ENCODE measurements at regions not wholly inside any gene's neighbourhood (a gene's known extent, or its start where the extent isn't known, plus 50 kb on each side); places are given as distances from the start of the nearest gene placed in this dataset.
A peak's percentile ranks its signal among the peaks of the same experiment; 100 is the strongest.

DNA sequence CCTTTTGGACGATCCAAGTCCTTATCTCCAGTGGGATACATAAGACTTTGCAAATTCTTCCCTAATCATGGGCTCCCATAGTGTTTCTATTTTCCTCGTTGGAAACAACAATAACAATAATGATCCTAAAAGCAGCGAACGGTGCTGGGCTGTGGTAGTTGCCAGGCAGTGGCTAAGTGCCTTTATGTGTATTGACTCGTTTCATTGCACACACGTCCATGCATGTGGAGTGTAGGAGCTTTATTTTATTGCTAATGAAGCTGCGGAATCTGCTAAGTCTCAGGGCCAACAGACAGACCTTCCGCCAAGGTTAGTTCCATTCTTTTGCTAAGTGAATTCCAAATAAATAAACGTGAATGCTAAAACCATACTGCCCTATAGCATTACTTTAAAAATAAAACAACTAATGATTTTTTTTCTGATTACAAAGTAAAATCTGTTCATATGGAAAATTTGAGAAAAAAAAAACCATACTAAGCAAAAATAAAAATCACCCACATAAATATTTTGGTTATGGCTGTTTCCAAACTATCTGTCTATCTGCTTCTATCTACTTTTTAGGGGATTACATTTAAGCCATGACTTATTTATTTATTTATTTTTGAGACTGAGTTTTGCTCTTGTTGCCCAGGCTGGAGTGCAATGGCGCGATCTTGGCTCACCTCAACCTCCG lies 297.9 kb downstream of the BMP7 start:
- H3K27me3 ChIP-seq = peaks cover 14% of the 10 kb centered on the region
- H3K9me3 ChIP-seq = no peaks in the 10 kb centered on the region
- no peak overlapping the region for H3K4me3 ChIP-seq
- DNase-seq = no peak
- in situ Hi-C loops (cut with MboI; ENCODE audit: low pct_ligation_motif_present in 1 of 4, low pct_unique_long_range_greater_than_20kb in 1 of 4, low sequenced_read_pairs in 3 of 4) (loop anchor here in 1 of 4 donors (10.0 kb wide), 1 partner anchor 414 kb away; no protein-coding TSS in a partner anchor), intact Hi-C loops (cut with DNase I; ENCODE audit: low total_unique reads) (no loop called here)
- 52 to 62% methylated on average over 9 to 12 of the region's 12 CpGs for WGBS, 2 donors (ENCODE audit: low coverage in 1 of 2)
- H3K27ac ChIP-seq = no peak overlapping the region
- H3K36me3 ChIP-seq = no peaks in the 10 kb centered on the region
- TF ChIP-seq, protein P1, sequence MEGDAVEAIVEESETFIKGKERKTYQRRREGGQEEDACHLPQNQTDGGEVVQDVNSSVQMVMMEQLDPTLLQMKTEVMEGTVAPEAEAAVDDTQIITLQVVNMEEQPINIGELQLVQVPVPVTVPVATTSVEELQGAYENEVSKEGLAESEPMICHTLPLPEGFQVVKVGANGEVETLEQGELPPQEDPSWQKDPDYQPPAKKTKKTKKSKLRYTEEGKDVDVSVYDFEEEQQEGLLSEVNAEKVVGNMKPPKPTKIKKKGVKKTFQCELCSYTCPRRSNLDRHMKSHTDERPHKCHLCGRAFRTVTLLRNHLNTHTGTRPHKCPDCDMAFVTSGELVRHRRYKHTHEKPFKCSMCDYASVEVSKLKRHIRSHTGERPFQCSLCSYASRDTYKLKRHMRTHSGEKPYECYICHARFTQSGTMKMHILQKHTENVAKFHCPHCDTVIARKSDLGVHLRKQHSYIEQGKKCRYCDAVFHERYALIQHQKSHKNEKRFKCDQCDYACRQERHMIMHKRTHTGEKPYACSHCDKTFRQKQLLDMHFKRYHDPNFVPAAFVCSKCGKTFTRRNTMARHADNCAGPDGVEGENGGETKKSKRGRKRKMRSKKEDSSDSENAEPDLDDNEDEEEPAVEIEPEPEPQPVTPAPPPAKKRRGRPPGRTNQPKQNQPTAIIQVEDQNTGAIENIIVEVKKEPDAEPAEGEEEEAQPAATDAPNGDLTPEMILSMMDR (IDR thresholded peaks at IDR 0.05) = no peak
- no peak for TF ChIP-seq EP300 (IDR thresholded peaks at IDR 0.05; ENCODE audit: low read depth)
- TF ChIP-seq POLR2A (IDR thresholded peaks at IDR 0.05) = no peak
- no peak for TF ChIP-seq POLR2AphosphoS5 (IDR thresholded peaks at IDR 0.05)
- no peaks in the 10 kb centered on the region for H3K4me1 ChIP-seq

DNA sequence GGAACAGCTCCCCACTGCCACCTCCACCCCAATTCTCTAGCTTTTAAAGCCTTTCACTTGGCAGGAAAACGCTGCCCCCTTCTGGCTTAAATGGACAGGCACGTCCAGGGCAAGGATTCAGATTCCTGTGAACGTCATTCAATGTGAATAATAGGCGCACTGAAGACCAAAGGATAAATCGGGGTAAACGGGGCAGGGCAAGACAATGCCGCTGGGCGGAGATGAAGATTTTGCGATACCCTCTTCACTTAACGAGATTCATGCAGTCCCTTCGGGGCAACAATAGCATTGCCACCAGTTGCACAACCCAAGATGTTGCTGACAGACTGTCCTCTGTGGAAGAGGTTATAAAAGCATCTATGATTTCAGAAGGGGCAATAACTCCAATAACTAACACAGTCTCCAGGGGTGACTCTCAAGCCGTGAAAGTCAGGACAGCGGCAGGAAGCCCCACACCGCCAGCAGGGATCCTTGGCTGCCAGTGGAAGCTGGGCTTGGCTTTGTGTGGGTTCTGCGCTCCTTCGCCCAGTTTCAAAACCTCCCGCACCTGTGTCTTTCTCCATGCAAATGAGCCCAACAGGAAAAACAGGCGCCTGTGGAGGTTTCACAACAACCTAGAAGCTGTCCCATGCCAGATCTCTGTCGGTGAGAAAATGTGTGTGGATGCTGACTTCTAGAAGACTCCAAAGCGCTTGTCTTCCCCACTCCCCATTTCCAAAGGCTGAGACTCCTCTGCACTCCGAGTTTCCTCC lies 291.8 kb downstream of the BMP7 start:
- WGBS, 2 donors (ENCODE audit: low coverage in 1 of 2) = 10 to 68% methylated on average over 2 to 21 of the region's 21 CpGs
- peak; percentile 59 for DNase-seq
- intact Hi-C loops (cut with DNase I; ENCODE audit: low total_unique reads) (loop anchor here (10.0 kb wide), 2 partner anchors 350 to 420 kb away; partner anchors contain the start of gene TFAP2C), in situ Hi-C loops (cut with MboI; ENCODE audit: low pct_ligation_motif_present in 1 of 4, low pct_unique_long_range_greater_than_20kb in 1 of 4, low sequenced_read_pairs in 3 of 4) (loop anchor here in 3 of 4 donors (10.0 kb wide), 2 partner anchors 420 to 430 kb away; no protein-coding TSS in a partner anchor)
- Histone ChIP-seq H3K27me3 (peaks cover 41% of the 10 kb centered on the region), H3K9me3 (no peaks in the 10 kb centered on the region), H3K27ac (no peak overlapping the region), H3K4me3 (no peak overlapping the region), H3K4me1 (no peaks in the 10 kb centered on the region), H3K36me3 (no peaks in the 10 kb centered on the region)
- no peak for TF ChIP-seq POLR2A (IDR thresholded peaks at IDR 0.05)
- TF ChIP-seq, protein P1 (IDR thresholded peaks at IDR 0.05) = peak; percentile 51 to 64 (median 57)

DNA sequence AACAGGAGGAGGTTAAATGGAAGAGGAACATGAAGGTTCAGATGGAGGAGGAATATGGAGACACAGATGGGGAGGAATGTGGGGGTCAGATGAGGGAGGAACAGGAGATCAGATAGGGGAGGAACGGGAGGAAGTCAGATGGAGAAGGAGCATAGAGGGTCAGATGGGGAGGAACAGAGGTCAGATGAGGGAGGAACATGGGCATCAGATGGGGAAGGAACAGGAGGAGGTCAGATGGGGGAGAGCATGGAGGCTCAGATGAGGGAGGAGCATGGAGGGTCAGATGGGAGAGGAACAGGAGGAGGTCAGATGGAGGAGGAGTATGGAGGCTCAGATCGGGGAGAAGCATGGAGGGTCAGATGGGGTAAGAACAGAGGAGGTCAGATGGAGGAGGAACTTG lies 290.6 kb downstream of the BMP7 start:
- H3K9me3 ChIP-seq = no peaks in the 10 kb centered on the region
- in situ Hi-C loops (cut with MboI; ENCODE audit: low pct_ligation_motif_present in 1 of 4, low pct_unique_long_range_greater_than_20kb in 1 of 4, low sequenced_read_pairs in 3 of 4) = loop anchor here in 3 of 4 donors (10.0 kb wide), 2 partner anchors 421 to 431 kb away; no protein-coding TSS in a partner anchor
- no peak overlapping the region for H3K4me3 ChIP-seq
- peak overlapping the region in 1 of 4 donors; percentile 12 for H3K27ac ChIP-seq
- no peak for DNase-seq
- no peaks in the 10 kb centered on the region for H3K36me3 ChIP-seq
- H3K27me3 ChIP-seq = peaks cover 38% of the 10 kb centered on the region
- TF ChIP-seq POLR2A (IDR thresholded peaks at IDR 0.05) = no peak
- WGBS, 2 donors (ENCODE audit: low coverage in 1 of 2) = 82 to 88% methylated on average over 2 of the region's 2 CpGs
- intact Hi-C loops (cut with DNase I; ENCODE audit: low total_unique reads) = loop anchor here (10.0 kb wide), 2 partner anchors 351 to 421 kb away; partner anchors contain the start of gene TFAP2C
- no peaks in the 10 kb centered on the region for H3K4me1 ChIP-seq

DNA sequence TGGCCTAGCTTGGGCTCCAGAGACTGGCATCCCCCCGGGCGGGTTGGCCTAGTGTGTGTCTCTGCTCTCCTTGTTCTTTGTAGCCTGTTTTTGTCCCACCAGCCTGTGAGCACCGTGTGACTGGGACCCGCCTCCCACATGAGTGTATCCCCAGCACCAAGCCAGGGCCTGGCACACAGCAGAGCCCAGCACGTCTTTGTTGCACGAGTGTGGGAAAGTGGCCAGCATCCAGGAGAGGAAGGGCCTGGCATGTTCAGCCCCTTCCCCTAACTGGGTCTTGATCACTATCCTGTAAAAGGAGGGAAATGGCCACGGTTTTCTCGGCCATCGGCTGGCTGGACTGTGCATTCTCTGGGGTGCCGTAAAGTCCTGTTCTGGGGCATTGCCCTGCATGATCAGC lies 290.1 kb downstream of the BMP7 start:
- intact Hi-C loops (cut with DNase I; ENCODE audit: low total_unique reads) = loop anchor here (10.0 kb wide), 2 partner anchors 352 to 422 kb away; partner anchors contain the start of gene TFAP2C

DNA sequence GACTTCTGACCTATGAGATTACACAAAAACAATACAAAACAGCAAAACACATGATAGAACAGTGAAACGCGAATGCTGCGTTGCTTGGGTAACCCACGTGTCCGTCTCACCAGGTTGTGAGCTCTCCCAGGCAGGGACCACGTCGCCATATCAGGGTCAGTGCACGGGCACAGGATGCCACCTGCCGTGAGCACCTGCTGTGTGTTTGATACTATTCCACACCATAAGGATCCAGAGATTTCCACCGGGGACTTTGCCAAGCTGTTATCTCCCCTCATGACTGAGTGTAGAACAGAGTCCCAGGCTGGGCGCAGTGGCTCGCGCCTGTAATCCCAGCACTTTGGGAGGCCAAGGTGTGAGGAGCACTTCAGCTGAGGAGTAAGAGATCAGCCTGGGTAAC lies 288.0 kb downstream of the BMP7 start:
- H3K27me3 ChIP-seq = peaks cover 29% of the 10 kb centered on the region
- 69 to 72% methylated on average over 8 to 13 of the region's 13 CpGs for WGBS, 2 donors (ENCODE audit: low coverage in 1 of 2)
- no peaks in the 10 kb centered on the region for H3K36me3 ChIP-seq
- H3K4me1 ChIP-seq = no peaks in the 10 kb centered on the region
- no peak for TF ChIP-seq POLR2A (IDR thresholded peaks at IDR 0.05)
- no peak for TF ChIP-seq POLR2AphosphoS5 (IDR thresholded peaks at IDR 0.05)
- TF ChIP-seq, protein P1 (IDR thresholded peaks at IDR 0.05) = no peak
- TF ChIP-seq EP300 (IDR thresholded peaks at IDR 0.05; ENCODE audit: low read depth) = no peak
- H3K4me3 ChIP-seq = no peak overlapping the region
- no peaks in the 10 kb centered on the region for H3K9me3 ChIP-seq
- in situ Hi-C loops (cut with MboI; ENCODE audit: low pct_ligation_motif_present in 1 of 4, low pct_unique_long_range_greater_than_20kb in 1 of 4, low sequenced_read_pairs in 3 of 4) = loop anchor here in 3 of 4 donors (10.0 kb wide), 2 partner anchors 424 to 434 kb away; no protein-coding TSS in a partner anchor
- DNase-seq = no peak
- H3K27ac ChIP-seq = no peak overlapping the region
- intact Hi-C loops (cut with DNase I; ENCODE audit: low total_unique reads) = loop anchor here (10.0 kb wide), 2 partner anchors 354 to 424 kb away; partner anchors contain the start of gene TFAP2C

More for the DNA sequence above, 290.1 kb downstream of the BMP7 start:
- DNase-seq = no peak
- no peak overlapping the region for H3K27ac ChIP-seq
- in situ Hi-C loops (cut with MboI; ENCODE audit: low pct_ligation_motif_present in 1 of 4, low pct_unique_long_range_greater_than_20kb in 1 of 4, low sequenced_read_pairs in 3 of 4) = loop anchor here in 3 of 4 donors (10.0 kb wide), 2 partner anchors 422 to 432 kb away; no protein-coding TSS in a partner anchor
- H3K27me3 ChIP-seq = peaks cover 38% of the 10 kb centered on the region
- H3K36me3 ChIP-seq = no peaks in the 10 kb centered on the region
- H3K9me3 ChIP-seq = no peaks in the 10 kb centered on the region
- H3K4me1 ChIP-seq = no peaks in the 10 kb centered on the region
- TF ChIP-seq POLR2A (IDR thresholded peaks at IDR 0.05) = no peak
- H3K4me3 ChIP-seq = no peak overlapping the region
- 79% methylated on average over 10 of the region's 10 CpGs; no CpG with 5 or more reads in 1 of the 2 donors for WGBS, 2 donors (ENCODE audit: low coverage in 1 of 2)
